ENCODE measurements at regions not wholly inside any gene's neighbourhood (a gene's known extent, or its start where the extent isn't known, plus 50 kb on each side); places are given as distances from the start of the nearest gene placed in this dataset.

DNA sequence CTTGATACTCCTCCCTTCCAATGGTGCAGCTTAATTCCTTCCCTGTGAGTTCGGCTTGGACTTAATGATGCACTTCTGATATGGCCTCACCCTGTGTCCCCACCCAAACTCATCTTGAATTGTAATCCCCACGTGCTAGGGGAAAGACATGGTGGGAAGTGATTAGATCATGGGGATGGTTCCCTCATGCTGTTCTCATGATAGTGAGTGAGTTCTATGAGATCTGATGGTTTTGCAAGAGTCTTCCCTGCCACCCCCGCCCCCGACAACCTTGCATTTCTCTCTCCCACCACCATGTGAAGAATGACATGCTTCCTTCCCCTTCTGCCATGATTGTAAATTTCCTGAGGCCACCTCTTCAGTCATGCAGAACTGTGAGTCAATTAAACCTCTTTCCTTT lies 50.3 kb upstream of the HLA-G start:
- no peaks in the 10 kb centered on the region for H3K36me3 Mint-ChIP-seq
- peaks cover 28% of the 10 kb centered on the region for H3K27me3 Mint-ChIP-seq
- no peak for DNase-seq
- H3K27ac Mint-ChIP-seq = no peak overlapping the region
- intact Hi-C loops (cut with micrococcal nuclease) = no loop called here
- no peak overlapping the region for H3K4me3 Mint-ChIP-seq
- H3K4me1 Mint-ChIP-seq (ENCODE audit: low read depth) = no peaks in the 10 kb centered on the region
- POLR2A ChIA-PET = interaction anchor here (0.6 kb wide), 1 partner anchor 13 kb away, joined by 3 read pairs; no protein-coding TSS in a partner anchor
- CTCF ChIA-PET = no interaction called here
- no peaks in the 10 kb centered on the region for H3K9me3 Mint-ChIP-seq

All from activated CD4-positive, alpha-beta memory T cell treated with anti-CD3 and anti-CD28 coated beads for 36 hours (primary cell).